ENCODE measurements at regions not wholly inside any gene's neighbourhood (a gene's known extent, or its start where the extent isn't known, plus 50 kb on each side); places are given as distances from the start of the nearest gene placed in this dataset.

GRCh38 chr10:44066527-44067255, 318.2 kb downstream of the CXCL12 start:
- TF ChIP-seq, protein P1, sequence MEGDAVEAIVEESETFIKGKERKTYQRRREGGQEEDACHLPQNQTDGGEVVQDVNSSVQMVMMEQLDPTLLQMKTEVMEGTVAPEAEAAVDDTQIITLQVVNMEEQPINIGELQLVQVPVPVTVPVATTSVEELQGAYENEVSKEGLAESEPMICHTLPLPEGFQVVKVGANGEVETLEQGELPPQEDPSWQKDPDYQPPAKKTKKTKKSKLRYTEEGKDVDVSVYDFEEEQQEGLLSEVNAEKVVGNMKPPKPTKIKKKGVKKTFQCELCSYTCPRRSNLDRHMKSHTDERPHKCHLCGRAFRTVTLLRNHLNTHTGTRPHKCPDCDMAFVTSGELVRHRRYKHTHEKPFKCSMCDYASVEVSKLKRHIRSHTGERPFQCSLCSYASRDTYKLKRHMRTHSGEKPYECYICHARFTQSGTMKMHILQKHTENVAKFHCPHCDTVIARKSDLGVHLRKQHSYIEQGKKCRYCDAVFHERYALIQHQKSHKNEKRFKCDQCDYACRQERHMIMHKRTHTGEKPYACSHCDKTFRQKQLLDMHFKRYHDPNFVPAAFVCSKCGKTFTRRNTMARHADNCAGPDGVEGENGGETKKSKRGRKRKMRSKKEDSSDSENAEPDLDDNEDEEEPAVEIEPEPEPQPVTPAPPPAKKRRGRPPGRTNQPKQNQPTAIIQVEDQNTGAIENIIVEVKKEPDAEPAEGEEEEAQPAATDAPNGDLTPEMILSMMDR (IDR thresholded peaks at IDR 0.05; ENCODE audit: low read depth, low read length, missing control alignments), result no peak
- H3K4me3 ChIP-seq (ENCODE audit: low read depth, low read length), result no peak overlapping the region

GRCh38 chr10:44065788-44066526, 318.9 kb downstream of the CXCL12 start:
- DNase-seq (ENCODE audit: low read depth), result no peak
- H3K4me3 ChIP-seq (ENCODE audit: low read depth, low read length), result no peak overlapping the region
- TF ChIP-seq, protein P1 (IDR thresholded peaks at IDR 0.05; ENCODE audit: low read depth, low read length, missing control alignments), result no peak

More at GRCh38 chr10:44066527-44067255, 318.2 kb downstream of the CXCL12 start:
- no peak for DNase-seq (ENCODE audit: low read depth)

- H3K4me3 ChIP-seq (ENCODE audit: low read depth, low read length), result no peak overlapping the region
- TF ChIP-seq, protein P1 (IDR thresholded peaks at IDR 0.05; ENCODE audit: low read depth, low read length, missing control alignments), result no peak
- DNase-seq (ENCODE audit: low read depth), result no peak
Measured at GRCh38 chr10:44064987-44065787, 319.7 kb downstream of the CXCL12 start.

- H3K4me3 ChIP-seq (ENCODE audit: low read depth, low read length), result no peak overlapping the region
- no peak for DNase-seq (ENCODE audit: low read depth)
- TF ChIP-seq, protein P1 (IDR thresholded peaks at IDR 0.05; ENCODE audit: low read depth, low read length, missing control alignments), result no peak
Measured at GRCh38 chr10:44064317-44064716, 320.6 kb downstream of the CXCL12 start.

GRCh38 chr10:44063686-44064085, 321.2 kb downstream of the CXCL12 start:
- no peak for DNase-seq (ENCODE audit: low read depth)
- TF ChIP-seq, protein P1 (IDR thresholded peaks at IDR 0.05; ENCODE audit: low read depth, low read length, missing control alignments), result no peak
- H3K4me3 ChIP-seq (ENCODE audit: low read depth, low read length), result no peak overlapping the region

DNA sequence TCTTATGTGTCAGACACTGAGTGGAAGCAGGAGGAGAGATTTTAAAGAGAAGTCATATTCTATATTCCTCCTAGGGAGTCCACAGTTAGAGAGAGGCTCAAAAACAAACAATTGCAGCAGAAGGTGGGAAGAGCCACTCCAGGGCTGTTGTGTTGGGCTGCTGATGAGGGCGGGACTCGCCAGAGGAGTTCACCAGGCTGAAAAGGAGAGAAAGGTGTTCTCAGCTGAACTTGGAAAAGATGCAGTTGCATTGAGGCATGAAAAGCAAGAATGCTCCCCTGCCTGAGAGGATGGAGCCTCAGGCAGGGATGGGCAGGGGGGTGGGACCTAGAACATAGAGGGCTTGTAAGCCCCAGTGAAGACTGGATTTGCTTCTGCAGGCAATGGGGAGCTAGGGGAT, 324.2 kb downstream of the CXCL12 start:
- H3K4me3 ChIP-seq (ENCODE audit: low read depth, low read length), result no peak overlapping the region
- TF ChIP-seq, protein P1 (IDR thresholded peaks at IDR 0.05; ENCODE audit: low read depth, low read length, missing control alignments), result no peak
- DNase-seq (ENCODE audit: low read depth), result no peak

Data from GM12864 (cell line).